ENCODE measurements at regions not wholly inside any gene's neighbourhood (a gene's known extent, or its start where the extent isn't known, plus 50 kb on each side); places are given as distances from the start of the nearest gene placed in this dataset.

- Mint-ChIP-seq H3K36me3 (no peaks in the 10 kb centered on the region), H3K27me3 (ENCODE audit: low read depth) (no peaks in the 10 kb centered on the region; the same call in 1 of the 2 replicates), H3K4me3 (no peak overlapping the region), H3K4me1 (peaks cover 6% of the 10 kb centered on the region), H3K9me3 (no peaks in the 10 kb centered on the region), H3K27ac (no peak overlapping the region)
- ATAC-seq (no peak), DNase-seq (ENCODE audit: low spot score) (no peak)
- ChIA-PET POLR2A (interaction anchor here (0.6 kb wide), 1 partner anchor 56 kb away, joined by 7 read pairs; no protein-coding TSS in a partner anchor), CTCF (no interaction called here)
- TF ChIP-seq, protein P1, sequence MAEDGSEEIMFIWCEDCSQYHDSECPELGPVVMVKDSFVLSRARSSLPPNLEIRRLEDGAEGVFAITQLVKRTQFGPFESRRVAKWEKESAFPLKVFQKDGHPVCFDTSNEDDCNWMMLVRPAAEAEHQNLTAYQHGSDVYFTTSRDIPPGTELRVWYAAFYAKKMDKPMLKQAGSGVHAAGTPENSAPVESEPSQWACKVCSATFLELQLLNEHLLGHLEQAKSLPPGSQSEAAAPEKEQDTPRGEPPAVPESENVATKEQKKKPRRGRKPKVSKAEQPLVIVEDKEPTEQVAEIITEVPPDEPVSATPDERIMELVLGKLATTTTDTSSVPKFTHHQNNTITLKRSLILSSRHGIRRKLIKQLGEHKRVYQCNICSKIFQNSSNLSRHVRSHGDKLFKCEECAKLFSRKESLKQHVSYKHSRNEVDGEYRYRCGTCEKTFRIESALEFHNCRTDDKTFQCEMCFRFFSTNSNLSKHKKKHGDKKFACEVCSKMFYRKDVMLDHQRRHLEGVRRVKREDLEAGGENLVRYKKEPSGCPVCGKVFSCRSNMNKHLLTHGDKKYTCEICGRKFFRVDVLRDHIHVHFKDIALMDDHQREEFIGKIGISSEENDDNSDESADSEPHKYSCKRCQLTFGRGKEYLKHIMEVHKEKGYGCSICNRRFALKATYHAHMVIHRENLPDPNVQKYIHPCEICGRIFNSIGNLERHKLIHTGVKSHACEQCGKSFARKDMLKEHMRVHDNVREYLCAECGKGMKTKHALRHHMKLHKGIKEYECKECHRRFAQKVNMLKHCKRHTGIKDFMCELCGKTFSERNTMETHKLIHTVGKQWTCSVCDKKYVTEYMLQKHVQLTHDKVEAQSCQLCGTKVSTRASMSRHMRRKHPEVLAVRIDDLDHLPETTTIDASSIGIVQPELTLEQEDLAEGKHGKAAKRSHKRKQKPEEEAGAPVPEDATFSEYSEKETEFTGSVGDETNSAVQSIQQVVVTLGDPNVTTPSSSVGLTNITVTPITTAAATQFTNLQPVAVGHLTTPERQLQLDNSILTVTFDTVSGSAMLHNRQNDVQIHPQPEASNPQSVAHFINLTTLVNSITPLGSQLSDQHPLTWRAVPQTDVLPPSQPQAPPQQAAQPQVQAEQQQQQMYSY (CRISPR knock-in tag; IDR thresholded peaks at IDR 0.05), result no peak
- TF ChIP-seq MXD4 (CRISPR knock-in tag; IDR thresholded peaks at IDR 0.05; ENCODE audit: borderline replicate concordance), result no peak
- TF ChIP-seq PREB (CRISPR knock-in tag; IDR thresholded peaks at IDR 0.05; ENCODE audit: borderline replicate concordance), result no peak
- TF ChIP-seq CREB1 (CRISPR knock-in tag; IDR thresholded peaks at IDR 0.05), result no peak
- TF ChIP-seq ZNF232 (CRISPR knock-in tag; IDR thresholded peaks at IDR 0.05), result no peak
- no peak for TF ChIP-seq ARID4B (CRISPR knock-in tag; IDR thresholded peaks at IDR 0.05; ENCODE audit: borderline replicate concordance)
- no peak for TF ChIP-seq TEAD4 (CRISPR knock-in tag; IDR thresholded peaks at IDR 0.05)
- no peak for TF ChIP-seq NR3C1 (CRISPR knock-in tag; conservative IDR thresholded peaks at IDR 0.05; ENCODE audit: low read depth)
- TF ChIP-seq ESRRA (CRISPR knock-in tag; IDR thresholded peaks at IDR 0.05; ENCODE audit: borderline replicate concordance), result no peak
- no peak for TF ChIP-seq E2F5 (CRISPR knock-in tag; IDR thresholded peaks at IDR 0.05)
- TF ChIP-seq, protein P2, sequence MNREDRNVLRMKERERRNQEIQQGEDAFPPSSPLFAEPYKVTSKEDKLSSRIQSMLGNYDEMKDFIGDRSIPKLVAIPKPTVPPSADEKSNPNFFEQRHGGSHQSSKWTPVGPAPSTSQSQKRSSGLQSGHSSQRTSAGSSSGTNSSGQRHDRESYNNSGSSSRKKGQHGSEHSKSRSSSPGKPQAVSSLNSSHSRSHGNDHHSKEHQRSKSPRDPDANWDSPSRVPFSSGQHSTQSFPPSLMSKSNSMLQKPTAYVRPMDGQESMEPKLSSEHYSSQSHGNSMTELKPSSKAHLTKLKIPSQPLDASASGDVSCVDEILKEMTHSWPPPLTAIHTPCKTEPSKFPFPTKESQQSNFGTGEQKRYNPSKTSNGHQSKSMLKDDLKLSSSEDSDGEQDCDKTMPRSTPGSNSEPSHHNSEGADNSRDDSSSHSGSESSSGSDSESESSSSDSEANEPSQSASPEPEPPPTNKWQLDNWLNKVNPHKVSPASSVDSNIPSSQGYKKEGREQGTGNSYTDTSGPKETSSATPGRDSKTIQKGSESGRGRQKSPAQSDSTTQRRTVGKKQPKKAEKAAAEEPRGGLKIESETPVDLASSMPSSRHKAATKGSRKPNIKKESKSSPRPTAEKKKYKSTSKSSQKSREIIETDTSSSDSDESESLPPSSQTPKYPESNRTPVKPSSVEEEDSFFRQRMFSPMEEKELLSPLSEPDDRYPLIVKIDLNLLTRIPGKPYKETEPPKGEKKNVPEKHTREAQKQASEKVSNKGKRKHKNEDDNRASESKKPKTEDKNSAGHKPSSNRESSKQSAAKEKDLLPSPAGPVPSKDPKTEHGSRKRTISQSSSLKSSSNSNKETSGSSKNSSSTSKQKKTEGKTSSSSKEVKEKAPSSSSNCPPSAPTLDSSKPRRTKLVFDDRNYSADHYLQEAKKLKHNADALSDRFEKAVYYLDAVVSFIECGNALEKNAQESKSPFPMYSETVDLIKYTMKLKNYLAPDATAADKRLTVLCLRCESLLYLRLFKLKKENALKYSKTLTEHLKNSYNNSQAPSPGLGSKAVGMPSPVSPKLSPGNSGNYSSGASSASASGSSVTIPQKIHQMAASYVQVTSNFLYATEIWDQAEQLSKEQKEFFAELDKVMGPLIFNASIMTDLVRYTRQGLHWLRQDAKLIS (CRISPR knock-in tag; IDR thresholded peaks at IDR 0.05; ENCODE audit: borderline replicate concordance), result no peak
- no peak for TF ChIP-seq IRF1 (CRISPR knock-in tag; IDR thresholded peaks at IDR 0.05)
- no peak for TF ChIP-seq ATF6 (CRISPR knock-in tag; IDR thresholded peaks at IDR 0.05)
- TF ChIP-seq JUN (CRISPR knock-in tag; IDR thresholded peaks at IDR 0.05), result no peak
Measured at GRCh38 chr14:49977126-49977841, 84.4 kb downstream of the ARF6 start.
